SK-N-SH treated with all-trans-retinoic acid at 6 μM for 48 hours (cell line): ENCODE measurements at regions not wholly inside any gene's neighbourhood (a gene's known extent, or its start where the extent isn't known, plus 50 kb on each side); places are given as distances from the start of the nearest gene placed in this dataset.
"Not testable (repeated sequence)": the region's sequence is repeated elsewhere in the genome, so short reads cannot be mapped to it uniquely, and the experiment has no call there.

Experiments used
- ATAC-seq: fragments of 200-7000 bp; cut with Tn5 transposase; 3 replicates; pipeline ENCODE4 v1.9.1; 2020; ENCODE audit warnings: mild to moderate bottlenecking, moderate library complexity
- BACH2 ChIP-seq: fragments of 250-450 bp; sonication (Bioruptor Pico); IDR thresholded peaks from 2 replicates; pipeline ENCODE4 v1.9.0; 2021; ENCODE audit warnings: mild to moderate bottlenecking, borderline replicate concordance
- CSDC2 ChIP-seq: fragments of 250-450 bp; sonication (Bioruptor Pico); IDR thresholded peaks from 2 replicates; pipeline ENCODE4 v1.5.0; 2020; ENCODE audit warnings: mild to moderate bottlenecking, moderate library complexity
- CSRNP3 ChIP-seq: fragments of 250-450 bp; sonication (Bioruptor Pico); IDR thresholded peaks from 2 replicates; pipeline ENCODE4 v1.5.1; 2021; ENCODE audit warnings: mild to moderate bottlenecking, moderate library complexity
- ESRRG ChIP-seq: fragments of 250-450 bp; sonication (Bioruptor Pico); IDR thresholded peaks from 2 replicates; pipeline ENCODE4 v1.6.1; 2021; ENCODE audit warnings: mild to moderate bottlenecking
- GLIS3 ChIP-seq: fragments of 250-450 bp; sonication (Bioruptor Pico); IDR thresholded peaks from 2 replicates; pipeline ENCODE4 v1.5.0; 2020; ENCODE audit warnings: mild to moderate bottlenecking, moderate library complexity
- ISL1 ChIP-seq: fragments of 250-450 bp; sonication (Bioruptor Pico); IDR thresholded peaks from 2 replicates; pipeline ENCODE4 v2.1.2; 2022; ENCODE audit warnings: mild to moderate bottlenecking, moderate library complexity
- OSR1 ChIP-seq: fragments of 250-450 bp; sonication (Bioruptor Pico); IDR thresholded peaks from 2 replicates; pipeline ENCODE4 v1.8.0; 2022; ENCODE audit warnings: moderate library complexity, mild to moderate bottlenecking, inconsistent platforms
- PATZ1 ChIP-seq: fragments of 250-450 bp; sonication (Bioruptor Pico); IDR thresholded peaks from 2 replicates; pipeline ENCODE4 v1.8.0; 2020; ENCODE audit warnings: mild to moderate bottlenecking, moderate library complexity, borderline replicate concordance
- POU6F1 ChIP-seq: fragments of 250-450 bp; sonication (Bioruptor Pico); IDR thresholded peaks from 2 replicates; pipeline ENCODE4 v1.8.0; 2021; ENCODE audit warnings: low read depth, mild to moderate bottlenecking, moderate library complexity, borderline replicate concordance
- SNAI2 ChIP-seq: fragments of 250-450 bp; sonication (Bioruptor Pico); IDR thresholded peaks from 2 replicates; pipeline ENCODE4 v1.5.0; 2020; ENCODE audit warnings: mild to moderate bottlenecking, moderate library complexity
- TCF4 ChIP-seq: fragments of 250-450 bp; sonication (Bioruptor Pico); IDR thresholded peaks from 2 replicates; pipeline ENCODE4 v1.8.0; 2021; ENCODE audit warnings: mild to moderate bottlenecking, moderate library complexity, borderline replicate concordance
- TOX ChIP-seq: fragments of 250-450 bp; sonication (Bioruptor Pico); IDR thresholded peaks from 2 replicates; pipeline ENCODE4 v1.8.0; 2021; ENCODE audit warnings: mild to moderate bottlenecking, moderate library complexity, borderline replicate concordance
- ZC3H10 ChIP-seq: fragments of 250-450 bp; sonication (Bioruptor Pico); IDR thresholded peaks from 2 replicates; pipeline ENCODE4 v1.5.1; 2021; ENCODE audit warnings: mild to moderate bottlenecking, moderate library complexity
- ZFP3 ChIP-seq: fragments of 250-450 bp; sonication (Bioruptor Pico); IDR thresholded peaks from 2 replicates; pipeline ENCODE4 v1.5.0; 2020; ENCODE audit warnings: mild to moderate bottlenecking, moderate library complexity
- ZNF565 ChIP-seq: fragments of 450-650 bp; formaldehyde crosslinking; conservative IDR thresholded peaks from 2 replicates; pipeline ENCODE4 v1.5.0; 2020; ENCODE audit warnings: low read depth, mild to moderate bottlenecking, moderate library complexity
- ZNF70 ChIP-seq: fragments of 450-650 bp; formaldehyde crosslinking; IDR thresholded peaks from 2 replicates; pipeline ENCODE4 v1.5.0; 2020; ENCODE audit warnings: mild to moderate bottlenecking, moderate library complexity
- ZNF8 ChIP-seq: fragments of 450-650 bp; formaldehyde crosslinking; IDR thresholded peaks from 2 replicates; pipeline ENCODE4 v1.5.0; 2020; ENCODE audit warnings: mild to moderate bottlenecking, moderate library complexity
- TF ChIP-seq, protein P1 (sequence below): fragments of 250-450 bp; sonication (Bioruptor Pico); IDR thresholded peaks from 2 replicates; pipeline ENCODE4 v1.5.1; 2020; ENCODE audit warnings: low read depth, mild to moderate bottlenecking, moderate library complexity
- TF ChIP-seq, protein P2 (sequence below): fragments of 250-450 bp; sonication (Bioruptor Pico); IDR thresholded peaks from 2 replicates; pipeline ENCODE4 v1.5.0; 2020; ENCODE audit warnings: mild to moderate bottlenecking, moderate library complexity

GRCh38 chr12:25357595-25357994, 106.9 kb upstream of the KRAS start (continued):
- TF ChIP-seq ZNF565 (CRISPR knock-in tag) (no peak), ZNF70 (no peak), ISL1 (CRISPR knock-in tag) (no peak)

- not testable (repeated sequence) for ATAC-seq
Observed at GRCh38 chr12:25352942-25353341, 102.2 kb upstream of the KRAS start.

DNA sequence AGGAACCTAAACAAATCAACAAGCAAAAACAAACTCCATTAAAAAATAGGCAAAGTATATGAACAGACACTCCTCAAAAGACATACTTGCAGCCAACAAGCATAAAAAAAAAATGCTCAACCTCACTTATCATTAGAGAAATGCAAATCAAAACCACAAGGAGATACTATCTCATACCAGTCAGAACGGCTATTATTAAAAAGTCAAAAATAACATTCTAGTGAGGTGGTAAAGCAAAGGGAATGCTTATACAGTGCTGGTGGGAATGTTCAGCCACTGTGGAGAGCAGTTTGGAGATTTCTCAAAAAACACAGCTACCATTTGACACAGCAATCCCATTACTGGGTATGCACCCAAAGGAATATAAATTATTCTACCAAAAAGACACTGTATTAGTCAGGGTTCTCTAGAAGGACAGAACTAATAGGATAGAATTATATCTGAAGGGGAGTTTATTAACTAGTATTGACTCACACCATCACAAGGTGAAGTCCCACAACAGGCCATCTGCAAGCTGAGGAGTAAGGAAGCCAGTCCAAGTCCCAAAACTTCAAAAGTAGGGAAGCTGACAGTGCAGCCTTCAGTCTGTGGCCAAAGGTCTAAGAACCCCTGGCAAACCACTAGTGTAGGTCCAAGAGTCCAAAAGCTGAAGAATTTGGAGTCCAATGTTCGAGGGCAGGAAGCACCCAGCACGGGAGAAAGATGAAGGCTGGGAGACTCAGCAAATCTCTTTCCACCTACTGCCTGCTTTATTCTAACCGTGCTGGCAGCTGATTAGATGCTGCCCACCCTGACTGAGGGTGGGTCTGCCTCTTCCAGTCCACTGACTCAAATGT, 101.6 kb upstream of the KRAS start:
- ATAC-seq, result peak; percentile 96
- TF ChIP-seq ISL1 (CRISPR knock-in tag), result peak; percentile 53; the same call in 1 of the 2 replicates
- TF ChIP-seq ZC3H10 (CRISPR knock-in tag), result no peak

GRCh38 chr12:25348593-25348895, 97.8 kb upstream of the KRAS start:
- no peak for ATAC-seq
- TF ChIP-seq ZNF565 (CRISPR knock-in tag) (no peak), POU6F1 (CRISPR knock-in tag) (no peak), TOX (CRISPR knock-in tag) (no peak), ZNF8 (CRISPR knock-in tag) (no peak), ISL1 (CRISPR knock-in tag) (no peak), ZFP3 (no peak), ZC3H10 (CRISPR knock-in tag) (no peak), SNAI2 (CRISPR knock-in tag) (no peak), CSRNP3 (CRISPR knock-in tag) (no peak), BACH2 (no peak), GLIS3 (CRISPR knock-in tag) (no peak), CSDC2 (CRISPR knock-in tag) (no peak), ESRRG (CRISPR knock-in tag) (no peak), TCF4 (CRISPR knock-in tag) (no peak), OSR1 (CRISPR knock-in tag) (no peak), PATZ1 (no peak)
- TF ChIP-seq, protein P1, sequence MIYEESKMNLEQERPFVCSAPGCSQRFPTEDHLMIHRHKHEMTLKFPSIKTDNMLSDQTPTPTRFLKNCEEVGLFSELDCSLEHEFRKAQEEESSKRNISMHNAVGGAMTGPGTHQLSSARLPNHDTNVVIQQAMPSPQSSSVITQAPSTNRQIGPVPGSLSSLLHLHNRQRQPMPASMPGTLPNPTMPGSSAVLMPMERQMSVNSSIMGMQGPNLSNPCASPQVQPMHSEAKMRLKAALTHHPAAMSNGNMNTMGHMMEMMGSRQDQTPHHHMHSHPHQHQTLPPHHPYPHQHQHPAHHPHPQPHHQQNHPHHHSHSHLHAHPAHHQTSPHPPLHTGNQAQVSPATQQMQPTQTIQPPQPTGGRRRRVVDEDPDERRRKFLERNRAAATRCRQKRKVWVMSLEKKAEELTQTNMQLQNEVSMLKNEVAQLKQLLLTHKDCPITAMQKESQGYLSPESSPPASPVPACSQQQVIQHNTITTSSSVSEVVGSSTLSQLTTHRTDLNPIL, result no peak
- TF ChIP-seq, protein P2, sequence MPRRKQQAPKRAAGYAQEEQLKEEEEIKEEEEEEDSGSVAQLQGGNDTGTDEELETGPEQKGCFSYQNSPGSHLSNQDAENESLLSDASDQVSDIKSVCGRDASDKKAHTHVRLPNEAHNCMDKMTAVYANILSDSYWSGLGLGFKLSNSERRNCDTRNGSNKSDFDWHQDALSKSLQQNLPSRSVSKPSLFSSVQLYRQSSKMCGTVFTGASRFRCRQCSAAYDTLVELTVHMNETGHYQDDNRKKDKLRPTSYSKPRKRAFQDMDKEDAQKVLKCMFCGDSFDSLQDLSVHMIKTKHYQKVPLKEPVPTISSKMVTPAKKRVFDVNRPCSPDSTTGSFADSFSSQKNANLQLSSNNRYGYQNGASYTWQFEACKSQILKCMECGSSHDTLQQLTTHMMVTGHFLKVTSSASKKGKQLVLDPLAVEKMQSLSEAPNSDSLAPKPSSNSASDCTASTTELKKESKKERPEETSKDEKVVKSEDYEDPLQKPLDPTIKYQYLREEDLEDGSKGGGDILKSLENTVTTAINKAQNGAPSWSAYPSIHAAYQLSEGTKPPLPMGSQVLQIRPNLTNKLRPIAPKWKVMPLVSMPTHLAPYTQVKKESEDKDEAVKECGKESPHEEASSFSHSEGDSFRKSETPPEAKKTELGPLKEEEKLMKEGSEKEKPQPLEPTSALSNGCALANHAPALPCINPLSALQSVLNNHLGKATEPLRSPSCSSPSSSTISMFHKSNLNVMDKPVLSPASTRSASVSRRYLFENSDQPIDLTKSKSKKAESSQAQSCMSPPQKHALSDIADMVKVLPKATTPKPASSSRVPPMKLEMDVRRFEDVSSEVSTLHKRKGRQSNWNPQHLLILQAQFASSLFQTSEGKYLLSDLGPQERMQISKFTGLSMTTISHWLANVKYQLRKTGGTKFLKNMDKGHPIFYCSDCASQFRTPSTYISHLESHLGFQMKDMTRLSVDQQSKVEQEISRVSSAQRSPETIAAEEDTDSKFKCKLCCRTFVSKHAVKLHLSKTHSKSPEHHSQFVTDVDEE (CRISPR knock-in tag), result no peak
